Prostate gland (tissue), 2 donors: ENCODE measurements at regions not wholly inside any gene's neighbourhood (a gene's known extent, or its start where the extent isn't known, plus 50 kb on each side); places are given as distances from the start of the nearest gene placed in this dataset.

Source experiments
- DNase-seq: peaks from one replicate; pipeline ENCODE4 v3.0.0-alpha.2; 2019; ENCODE audit warnings: low spot score
- H3K27ac ChIP-seq, 2 donors: fragments of 200-600 bp; sonication (generic); 2 replicates each; pipeline ENCODE4 v1.5.1; 2017 to 2019
- H3K27me3 ChIP-seq: fragments of 200-600 bp; sonication (generic); replicated peaks from 2 replicates; pipeline ENCODE4 v1.5.1; 2019; ENCODE audit not compliant: insufficient read depth
- H3K36me3 ChIP-seq, 2 donors: fragments of 200-600 bp; sonication (generic); 1 replicate in 1 of 2; 2 replicates in 1 of 2; pipeline versions ENCODE4 v1.5.1 to v1.8.1; 2017 to 2019
- H3K4me1 ChIP-seq: fragments of 200-600 bp; sonication (generic); replicated peaks from 2 replicates; pipeline ENCODE4 v1.5.1; 2019
- H3K4me3 ChIP-seq, 2 donors: fragments of 200-600 bp; sonication (generic); 2 replicates each; pipeline ENCODE4 v1.5.1; 2017 to 2019
- H3K9me3 ChIP-seq: fragments of 200-600 bp; sonication (generic); 2 replicates; pipeline ENCODE4 v1.5.1; 2017
- POLR2AphosphoS5 ChIP-seq: sonication (generic); formaldehyde crosslinking; IDR thresholded peaks from one replicate; pipeline ENCODE4 v1.6.1; 2017; ENCODE audit warnings: antibody characterized with exemption
- intact Hi-C: fragments of 100-400 bp; cut with DNase I; formaldehyde crosslinking; loops from one replicate; pipeline ENCODE4 v1.14.2; 2022

- TF ChIP-seq POLR2AphosphoS5, result no peak
- Histone ChIP-seq H3K4me1 (no peaks in the 10 kb centered on the region), H3K27me3 (no peaks in the 10 kb centered on the region), H3K27ac (no peak overlapping the region), H3K9me3 (no peaks in the 10 kb centered on the region), H3K4me3 (no peak overlapping the region), H3K36me3 (no peaks in the 10 kb centered on the region)
- intact Hi-C loops, result no loop called here
- no peak for DNase-seq
Measured at GRCh38 chr7:41754046-41754445, 51.2 kb upstream of the INHBA start.
